Kasumi-1 (cell line): ENCODE measurements at regions not wholly inside any gene's neighbourhood (a gene's known extent, or its start where the extent isn't known, plus 50 kb on each side); places are given as distances from the start of the nearest gene placed in this dataset.
A peak's percentile ranks its signal among the peaks of the same experiment; 100 is the strongest.

ENCODE experiments used
- DNase-seq, 2 experiments: peaks; one replicate each; lab custom pipeline; 2025; lab: John Stamatoyannopoulos, UW

- no peak for DNase-seq
Measured at GRCh38 chr15:95286352-95286880, 1044.1 kb upstream of the NR2F2 start.

GRCh38 chr15:95287720-95288103, 1042.8 kb upstream of the NR2F2 start:
- DNase-seq: no peak

- no peak for DNase-seq
Measured at GRCh38 chr15:95288626-95289025, 1041.9 kb upstream of the NR2F2 start.

- DNase-seq: no peak
Measured at GRCh38 chr15:95290176-95290974, 1040.1 kb upstream of the NR2F2 start.

- peak; percentile 34 to 63 for DNase-seq
Measured at GRCh38 chr15:95291898-95292472, 1038.5 kb upstream of the NR2F2 start.

- no peak for DNase-seq
Measured at GRCh38 chr15:95292785-95293450, 1037.6 kb upstream of the NR2F2 start.

- no peak for DNase-seq
Measured at GRCh38 chr15:95293456-95294031, 1037.0 kb upstream of the NR2F2 start.

- no peak for DNase-seq
Measured at GRCh38 chr15:95295363-95295762, 1035.1 kb upstream of the NR2F2 start.

- no peak for DNase-seq
Measured at GRCh38 chr15:95295896-95296625, 1034.4 kb upstream of the NR2F2 start.

- no peak for DNase-seq
Measured at GRCh38 chr15:95296643-95297042, 1033.9 kb upstream of the NR2F2 start.

GRCh38 chr15:95298729-95299128, 1031.8 kb upstream of the NR2F2 start:
- peak; percentile 34 to 68 for DNase-seq

GRCh38 chr15:95300958-95301357, 1029.5 kb upstream of the NR2F2 start:
- no peak for DNase-seq

GRCh38 chr15:95302206-95302605, 1028.3 kb upstream of the NR2F2 start:
- DNase-seq: peak; percentile 34 to 45

GRCh38 chr15:95302809-95303208, 1027.7 kb upstream of the NR2F2 start:
- no peak for DNase-seq

GRCh38 chr15:95303713-95304112, 1026.8 kb upstream of the NR2F2 start:
- DNase-seq: no peak

- peak; percentile 15 to 32 for DNase-seq
Measured at GRCh38 chr15:95304151-95304946, 1026.2 kb upstream of the NR2F2 start.

GRCh38 chr15:95304947-95305400, 1025.5 kb upstream of the NR2F2 start:
- no peak for DNase-seq

GRCh38 chr15:95307115-95307514, 1023.4 kb upstream of the NR2F2 start:
- DNase-seq: no peak

- DNase-seq: no peak
Measured at GRCh38 chr15:95319242-95319641, 1011.3 kb upstream of the NR2F2 start.

GRCh38 chr15:95323796-95324195, 1006.7 kb upstream of the NR2F2 start:
- no peak for DNase-seq

GRCh38 chr15:95324656-95325055, 1005.8 kb upstream of the NR2F2 start:
- DNase-seq: no peak
